ENCODE measurements at regions not wholly inside any gene's neighbourhood (a gene's known extent, or its start where the extent isn't known, plus 50 kb on each side); places are given as distances from the start of the nearest gene placed in this dataset.

- TF ChIP-seq RAD21 (IDR thresholded peaks at IDR 0.05; ENCODE audit: low read length) (no peak), CTCF (conservative IDR thresholded peaks at IDR 0.05; ENCODE audit: low read depth, low read length) (no peak), SMC3 (IDR thresholded peaks at IDR 0.05; ENCODE audit: low read depth, low read length) (no peak)
These were observed 756.2 kb downstream of the GATA3 start for GRCh38 chr10:8810677-8811076.

All from IMR-90 (cell line).